ENCODE measurements at regions not wholly inside any gene's neighbourhood (a gene's known extent, or its start where the extent isn't known, plus 50 kb on each side); places are given as distances from the start of the nearest gene placed in this dataset.

DNA sequence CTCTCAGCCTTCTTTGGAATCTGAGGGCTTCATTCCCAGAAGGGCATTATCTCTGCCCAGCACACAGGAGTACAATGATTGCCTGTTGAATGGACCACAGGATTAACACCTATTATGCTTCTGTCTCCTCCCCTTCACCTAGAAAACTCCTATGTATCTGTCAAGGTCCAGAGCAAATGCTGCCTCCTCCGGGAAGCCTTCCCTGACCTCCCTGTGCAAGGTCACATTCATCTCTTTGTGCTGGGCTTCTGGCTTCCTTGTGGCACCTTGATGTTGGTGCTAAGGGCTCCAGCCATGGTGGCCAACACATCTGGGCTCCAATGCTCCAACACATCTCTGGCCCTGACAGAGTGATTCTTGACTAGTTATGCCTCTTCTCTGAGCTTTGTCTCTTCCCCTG, 49.9 kb upstream of the ATP2B2 start:
- DNase-seq (ENCODE audit: low read depth in 1 of 2, low spot score in 2 of 2): no peak
- no peaks in the 10 kb centered on the region for H3K9me3 ChIP-seq (replicated peaks)
- no peak overlapping the region for H3K4me3 ChIP-seq
- H3K27ac ChIP-seq: no peak overlapping the region
- peaks cover 10% of the 10 kb centered on the region for H3K4me1 ChIP-seq (replicated peaks)
- no peaks in the 10 kb centered on the region for H3K36me3 ChIP-seq
- H3K27me3 ChIP-seq (replicated peaks): no peaks in the 10 kb centered on the region; the same call in 1 of the 2 replicates

- Histone ChIP-seq H3K36me3 (no peaks in the 10 kb centered on the region), H3K9me3 (replicated peaks) (no peaks in the 10 kb centered on the region), H3K27ac (no peak overlapping the region), H3K4me3 (no peak overlapping the region), H3K27me3 (replicated peaks) (no peaks in the 10 kb centered on the region; the same call in none of the 2 replicates), H3K4me1 (replicated peaks) (peaks cover 10% of the 10 kb centered on the region)
- DNase-seq (ENCODE audit: low read depth in 1 of 2, low spot score in 2 of 2): no peak
These were observed 50.9 kb upstream of the ATP2B2 start for GRCh38 chr3:10556312-10556711.

GRCh38 chr3:10557250-10557649, 51.9 kb upstream of the ATP2B2 start:
- H3K36me3 ChIP-seq: no peaks in the 10 kb centered on the region
- no peak overlapping the region for H3K27ac ChIP-seq
- DNase-seq (ENCODE audit: low read depth in 1 of 2, low spot score in 2 of 2): no peak
- H3K4me1 ChIP-seq (replicated peaks): peaks cover 2% of the 10 kb centered on the region
- H3K4me3 ChIP-seq: no peak overlapping the region
- no peaks in the 10 kb centered on the region; the same call in none of the 2 replicates for H3K27me3 ChIP-seq (replicated peaks)
- H3K9me3 ChIP-seq (replicated peaks): no peaks in the 10 kb centered on the region

GRCh38 chr3:10557781-10558373, 52.5 kb upstream of the ATP2B2 start:
- Histone ChIP-seq H3K4me1 (replicated peaks) (no peaks in the 10 kb centered on the region), H3K4me3 (no peak overlapping the region), H3K27me3 (replicated peaks) (no peaks in the 10 kb centered on the region; the same call in none of the 2 replicates), H3K36me3 (no peaks in the 10 kb centered on the region), H3K9me3 (replicated peaks) (no peaks in the 10 kb centered on the region), H3K27ac (no peak overlapping the region)
- no peak for DNase-seq (ENCODE audit: low read depth in 1 of 2, low spot score in 2 of 2)

DNA sequence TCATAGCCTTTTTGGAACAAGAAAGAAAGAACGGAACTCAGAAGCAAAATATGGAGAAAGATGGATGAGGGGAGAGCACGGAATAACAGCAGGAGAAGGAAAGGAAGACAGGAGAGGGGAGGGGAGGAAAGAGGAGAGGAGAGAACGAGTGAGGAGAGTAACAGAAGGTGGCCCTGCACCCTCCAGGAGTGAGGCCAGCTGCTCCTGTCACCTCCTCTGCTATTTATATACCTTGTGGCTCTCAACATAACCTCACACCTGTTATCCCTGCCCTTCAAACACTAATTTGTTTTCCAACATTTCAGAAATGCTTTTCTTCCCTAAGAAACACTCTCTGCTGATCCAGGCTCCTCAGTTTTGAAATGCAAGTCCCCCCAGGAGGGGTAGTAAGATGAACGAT, 53.4 kb upstream of the ATP2B2 start:
- DNase-seq (ENCODE audit: low read depth in 1 of 2, low spot score in 2 of 2): no peak
- H3K27me3 ChIP-seq (replicated peaks): peaks cover 2% of the 10 kb centered on the region
- H3K36me3 ChIP-seq: no peaks in the 10 kb centered on the region
- no peak overlapping the region for H3K4me3 ChIP-seq
- H3K27ac ChIP-seq: no peak overlapping the region
- no peaks in the 10 kb centered on the region for H3K4me1 ChIP-seq (replicated peaks)
- no peaks in the 10 kb centered on the region for H3K9me3 ChIP-seq (replicated peaks)

- Histone ChIP-seq H3K4me1 (replicated peaks) (no peaks in the 10 kb centered on the region), H3K36me3 (no peaks in the 10 kb centered on the region), H3K4me3 (no peak overlapping the region), H3K9me3 (replicated peaks) (no peaks in the 10 kb centered on the region), H3K27ac (no peak overlapping the region), H3K27me3 (replicated peaks) (peaks cover 3% of the 10 kb centered on the region)
- DNase-seq (ENCODE audit: low read depth in 1 of 2, low spot score in 2 of 2): no peak
These were observed 54.9 kb upstream of the ATP2B2 start for GRCh38 chr3:10560060-10560861.

- Histone ChIP-seq H3K9me3 (replicated peaks) (no peaks in the 10 kb centered on the region), H3K27me3 (replicated peaks) (peaks cover 3% of the 10 kb centered on the region), H3K4me3 (no peak overlapping the region), H3K36me3 (no peaks in the 10 kb centered on the region), H3K4me1 (replicated peaks) (no peaks in the 10 kb centered on the region), H3K27ac (no peak overlapping the region)
- no peak for DNase-seq (ENCODE audit: low read depth in 1 of 2, low spot score in 2 of 2)
These were observed 56.0 kb upstream of the ATP2B2 start for GRCh38 chr3:10561162-10561945.

DNA sequence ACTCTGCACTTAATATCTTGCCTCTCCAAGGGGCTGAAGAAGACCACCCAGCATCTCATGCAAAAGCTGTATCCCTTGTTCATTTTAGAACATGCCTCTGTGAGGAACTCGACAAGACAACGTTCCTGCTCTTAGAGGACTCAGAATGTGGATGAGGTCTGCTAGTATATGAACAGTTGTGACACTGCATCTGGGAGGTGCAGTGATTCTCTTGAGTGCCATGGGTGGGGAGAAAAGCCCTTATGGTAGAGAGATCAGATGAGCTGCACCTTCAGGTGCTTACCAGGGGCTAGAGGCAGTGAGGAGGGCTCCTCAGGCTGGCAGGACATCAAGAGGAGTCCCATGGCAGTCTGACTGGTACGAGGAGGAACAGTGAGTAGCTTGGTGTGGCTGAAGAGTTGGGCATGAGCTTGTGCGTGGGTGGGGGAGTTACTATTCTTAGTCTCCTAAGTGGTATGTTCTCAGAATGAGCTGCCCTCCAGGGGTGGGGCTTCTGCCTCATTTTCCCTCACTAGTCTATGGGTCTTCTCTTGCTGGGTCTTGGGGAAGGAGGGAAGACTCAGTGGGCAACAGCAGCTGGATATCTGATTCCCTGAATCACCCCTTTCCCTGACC, 56.7 kb upstream of the ATP2B2 start:
- no peak overlapping the region for H3K27ac ChIP-seq
- no peaks in the 10 kb centered on the region for H3K4me1 ChIP-seq (replicated peaks)
- H3K27me3 ChIP-seq (replicated peaks): peaks cover 3% of the 10 kb centered on the region
- H3K9me3 ChIP-seq (replicated peaks): no peaks in the 10 kb centered on the region
- no peaks in the 10 kb centered on the region for H3K36me3 ChIP-seq
- DNase-seq (ENCODE audit: low read depth in 1 of 2, low spot score in 2 of 2): no peak
- H3K4me3 ChIP-seq: no peak overlapping the region

- no peaks in the 10 kb centered on the region for H3K4me1 ChIP-seq (replicated peaks)
- no peaks in the 10 kb centered on the region for H3K9me3 ChIP-seq (replicated peaks)
- no peaks in the 10 kb centered on the region for H3K36me3 ChIP-seq
- no peak overlapping the region for H3K4me3 ChIP-seq
- H3K27ac ChIP-seq: no peak overlapping the region
- H3K27me3 ChIP-seq (replicated peaks): peaks cover 3% of the 10 kb centered on the region
- DNase-seq (ENCODE audit: low read depth in 1 of 2, low spot score in 2 of 2): no peak
These were observed 58.0 kb upstream of the ATP2B2 start for GRCh38 chr3:10563396-10563795.

- no peak overlapping the region for H3K4me3 ChIP-seq
- H3K27ac ChIP-seq: no peak overlapping the region
- no peaks in the 10 kb centered on the region for H3K36me3 ChIP-seq
- no peak for DNase-seq (ENCODE audit: low read depth in 1 of 2, low spot score in 2 of 2)
- no peaks in the 10 kb centered on the region for H3K4me1 ChIP-seq (replicated peaks)
- no peaks in the 10 kb centered on the region for H3K9me3 ChIP-seq (replicated peaks)
- H3K27me3 ChIP-seq (replicated peaks): peaks cover 15% of the 10 kb centered on the region
These were observed 60.4 kb upstream of the ATP2B2 start for GRCh38 chr3:10565814-10566213.

DNA sequence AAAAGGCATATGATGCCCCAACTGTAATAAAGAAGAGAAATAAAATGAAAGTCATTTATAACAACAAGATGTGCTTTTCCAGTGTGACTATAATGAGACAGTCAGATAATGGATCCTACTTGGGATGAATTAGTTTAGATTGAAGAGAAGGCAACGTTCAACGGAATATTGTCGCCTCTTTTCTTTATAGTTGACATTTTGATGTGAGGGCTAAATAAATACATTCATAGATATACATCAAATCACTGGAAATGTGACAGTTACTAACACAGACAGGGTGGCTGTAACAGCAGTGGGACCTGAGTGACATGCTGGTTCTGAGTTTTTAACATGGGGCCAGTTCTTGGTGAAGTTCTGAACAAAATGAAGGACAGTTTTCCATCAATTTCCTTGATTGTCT, 61.1 kb upstream of the ATP2B2 start:
- Histone ChIP-seq H3K27ac (no peak overlapping the region), H3K4me3 (no peak overlapping the region), H3K9me3 (replicated peaks) (no peaks in the 10 kb centered on the region), H3K4me1 (replicated peaks) (no peaks in the 10 kb centered on the region), H3K36me3 (no peaks in the 10 kb centered on the region), H3K27me3 (replicated peaks) (peaks cover 17% of the 10 kb centered on the region)
- no peak for DNase-seq (ENCODE audit: low read depth in 1 of 2, low spot score in 2 of 2)

GRCh38 chr3:10568549-10568948, 63.2 kb upstream of the ATP2B2 start:
- Histone ChIP-seq H3K36me3 (no peaks in the 10 kb centered on the region), H3K9me3 (replicated peaks) (no peaks in the 10 kb centered on the region), H3K27me3 (replicated peaks) (peaks cover 20% of the 10 kb centered on the region), H3K4me1 (replicated peaks) (no peaks in the 10 kb centered on the region), H3K4me3 (no peak overlapping the region), H3K27ac (no peak overlapping the region)
- DNase-seq (ENCODE audit: low read depth in 1 of 2, low spot score in 2 of 2): no peak

GRCh38 chr3:10570196-10570946, 65.0 kb upstream of the ATP2B2 start:
- Histone ChIP-seq H3K36me3 (no peaks in the 10 kb centered on the region), H3K4me1 (replicated peaks) (no peaks in the 10 kb centered on the region), H3K27ac (no peak overlapping the region), H3K27me3 (replicated peaks) (peaks cover 24% of the 10 kb centered on the region), H3K9me3 (replicated peaks) (no peaks in the 10 kb centered on the region), H3K4me3 (no peak overlapping the region)
- DNase-seq (ENCODE audit: low read depth in 1 of 2, low spot score in 2 of 2): no peak
